GM19035 (cell line): ENCODE measurements at regions not wholly inside any gene's neighbourhood (a gene's known extent, or its start where the extent isn't known, plus 50 kb on each side); places are given as distances from the start of the nearest gene placed in this dataset.

ENCODE experiments used
- ATAC-seq: cut with Tn5 transposase; IDR thresholded peaks from one replicate; pipeline ENCODE4 v1.9.1; 2021; ENCODE audit not compliant: unreplicated experiment

DNA sequence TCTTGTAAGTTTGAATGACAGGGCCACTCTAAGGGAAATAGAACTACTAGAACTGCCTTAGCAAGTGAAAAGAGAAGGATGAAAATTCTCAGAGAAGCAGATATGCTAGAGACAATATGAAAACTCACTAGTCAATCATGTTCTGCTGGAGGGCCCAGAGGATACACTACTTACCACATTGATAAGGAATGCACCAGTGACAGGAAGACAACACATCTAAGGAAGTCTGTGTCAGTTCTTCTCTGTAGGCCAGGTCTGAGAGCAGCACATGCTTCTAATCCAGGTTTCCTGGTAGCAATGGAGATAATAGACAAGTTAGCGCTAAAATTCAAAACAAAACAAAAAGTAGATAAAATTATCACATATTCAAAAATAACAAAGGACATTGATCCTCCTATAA is 235.2 kb upstream of the AKR1E2 start:
- ATAC-seq = no peak

DNA sequence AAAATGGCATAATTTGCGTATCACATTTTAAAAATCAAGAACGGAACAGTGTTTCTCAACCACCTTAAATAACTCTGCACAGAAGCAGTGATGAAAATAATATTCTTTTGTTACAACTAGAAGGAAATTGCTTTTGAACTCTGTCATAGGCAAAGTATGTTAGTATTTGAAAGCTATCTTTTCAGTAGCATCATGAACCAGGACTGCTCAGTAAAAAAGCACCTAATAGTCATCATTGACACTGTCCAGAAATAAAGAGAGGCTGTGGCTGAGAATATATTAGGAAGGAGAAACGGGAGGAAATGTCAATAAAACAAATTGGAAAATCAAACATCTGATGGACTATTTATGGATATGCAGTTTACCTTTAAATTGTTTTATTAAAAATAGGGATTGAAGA is 237.2 kb upstream of the AKR1E2 start:
- no peak for ATAC-seq

DNA sequence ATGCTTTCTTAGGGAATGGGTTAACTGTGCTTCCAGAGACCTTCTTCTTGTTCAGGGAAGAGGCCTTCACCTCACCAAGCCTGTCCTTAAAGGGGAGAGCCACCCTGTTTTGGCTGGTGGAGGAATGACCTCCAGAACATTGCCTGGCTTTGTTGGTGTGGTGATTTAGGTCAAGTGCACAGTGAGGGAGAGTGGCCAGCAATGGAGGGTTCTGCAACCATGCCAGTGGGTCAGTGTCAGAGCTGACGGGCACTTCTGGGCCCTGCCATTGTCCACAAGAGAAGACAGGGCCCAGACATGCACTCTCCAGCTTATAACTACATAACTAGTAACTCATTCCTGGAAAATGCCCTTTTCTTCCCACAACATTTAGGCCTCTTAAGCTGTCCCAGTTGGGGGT is 238.5 kb upstream of the AKR1E2 start:
- ATAC-seq = no peak

DNA sequence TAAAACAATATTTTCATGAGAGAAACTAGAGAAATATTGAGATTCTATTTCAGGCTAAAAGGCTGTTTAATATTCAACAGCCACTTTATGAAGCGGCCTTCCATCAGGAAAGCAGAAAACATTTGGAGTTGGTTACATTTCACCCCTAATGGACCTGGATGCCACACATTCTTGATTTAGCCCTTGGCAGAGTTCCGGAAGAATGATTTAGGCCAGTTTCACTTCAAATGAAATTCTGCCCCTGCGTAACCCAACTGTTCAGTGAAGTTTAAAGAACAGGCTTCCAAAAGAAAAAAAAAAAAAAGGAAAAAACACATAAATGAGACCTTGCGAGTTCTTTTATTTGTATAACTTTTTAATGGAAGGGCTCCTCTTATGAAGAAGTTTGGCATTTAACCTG is 239.2 kb upstream of the AKR1E2 start:
- no peak for ATAC-seq

DNA sequence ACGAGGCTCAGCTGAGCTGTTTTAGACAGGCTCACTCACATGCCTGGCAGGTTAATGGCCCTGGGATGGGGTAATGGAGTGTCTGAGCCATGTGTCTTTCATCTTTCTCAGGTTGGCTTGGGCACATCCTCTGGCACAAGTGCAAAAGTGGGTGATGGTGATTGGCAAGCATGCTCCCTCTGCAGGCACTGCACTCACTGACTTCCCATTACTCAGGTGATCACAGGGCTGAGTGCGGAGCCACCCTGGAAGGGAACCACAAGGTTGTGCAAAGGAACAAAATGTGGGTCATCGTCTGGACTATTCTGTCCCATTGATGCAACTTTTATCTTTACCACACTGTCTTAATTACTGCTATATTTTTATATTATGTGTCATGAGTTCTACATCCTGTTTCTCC is 244.1 kb upstream of the AKR1E2 start:
- no peak for ATAC-seq

DNA sequence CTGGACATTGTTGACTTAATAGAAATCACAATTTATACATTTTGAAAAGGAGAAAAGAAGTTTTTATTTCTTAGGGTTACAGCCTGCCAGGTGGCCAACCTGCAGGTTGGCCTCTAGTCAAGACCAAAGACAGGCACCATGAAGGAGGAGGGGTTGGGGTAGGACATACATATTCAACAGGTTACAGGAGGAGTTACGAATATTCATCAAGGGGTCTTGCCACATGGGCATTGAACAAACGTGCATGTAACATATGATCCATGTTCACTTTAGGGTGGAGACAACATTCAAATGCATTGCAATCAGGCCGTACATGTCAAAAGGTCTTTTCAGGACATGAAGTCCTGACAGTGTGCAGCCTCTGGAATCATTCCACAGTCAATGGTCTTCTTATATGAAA is 246.2 kb upstream of the AKR1E2 start:
- no peak for ATAC-seq

DNA sequence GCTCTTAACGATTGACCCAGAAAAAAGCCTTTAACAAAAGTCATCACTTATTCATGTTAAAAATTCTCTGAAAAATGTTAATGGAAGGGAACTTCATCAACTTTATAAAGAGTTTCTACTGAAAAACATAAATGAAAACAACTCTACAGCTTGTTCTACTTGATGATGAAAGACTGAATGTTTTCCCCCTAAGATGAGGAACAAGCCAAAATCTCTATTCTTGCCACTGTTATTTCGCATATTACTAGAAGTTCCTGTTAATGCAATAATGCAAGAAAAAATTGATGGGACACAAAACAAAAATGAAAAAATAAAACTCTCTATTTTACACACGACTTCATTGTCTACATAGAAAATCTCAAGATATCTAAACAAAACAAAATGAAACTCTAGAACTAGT is 249.8 kb upstream of the AKR1E2 start:
- no peak for ATAC-seq

DNA sequence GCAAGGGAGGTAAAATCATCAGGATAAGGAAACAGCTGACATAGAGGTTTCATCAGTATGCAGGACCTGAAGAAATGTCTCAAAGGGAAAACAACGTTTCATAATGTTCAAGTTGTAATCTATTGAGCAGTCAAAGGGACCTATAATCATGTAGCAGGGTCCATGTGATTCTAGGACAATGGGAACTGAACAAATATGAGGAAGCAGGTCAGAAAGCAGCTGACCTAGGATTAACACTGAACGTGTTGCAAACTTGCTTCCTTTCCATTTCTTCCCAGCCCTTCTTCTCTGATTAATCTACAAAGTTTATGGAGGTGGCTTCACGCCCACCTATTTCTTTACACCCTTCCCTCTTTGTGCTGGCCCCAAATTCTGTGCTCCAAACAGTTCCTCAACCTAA is 256.9 kb upstream of the AKR1E2 start:
- no peak for ATAC-seq

DNA sequence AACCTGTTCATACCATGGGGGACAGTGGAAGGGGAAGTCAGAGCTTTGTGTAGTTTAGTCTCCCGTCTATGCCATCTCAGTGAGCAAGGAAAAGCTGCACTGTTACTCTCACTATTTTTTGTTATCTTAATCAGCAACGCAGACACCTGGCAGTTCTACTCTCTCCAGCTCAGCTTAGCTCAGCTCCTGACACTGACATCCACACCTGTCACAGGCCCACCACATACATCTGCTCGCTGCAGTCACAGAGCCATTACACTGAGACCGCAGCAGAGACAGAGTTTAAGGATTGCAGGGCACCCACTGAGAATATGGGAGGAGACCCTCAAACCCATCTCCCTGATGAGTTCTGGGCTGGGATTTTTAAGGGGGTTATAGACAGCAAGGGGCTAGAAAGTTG is 257.3 kb upstream of the AKR1E2 start:
- ATAC-seq = no peak

DNA sequence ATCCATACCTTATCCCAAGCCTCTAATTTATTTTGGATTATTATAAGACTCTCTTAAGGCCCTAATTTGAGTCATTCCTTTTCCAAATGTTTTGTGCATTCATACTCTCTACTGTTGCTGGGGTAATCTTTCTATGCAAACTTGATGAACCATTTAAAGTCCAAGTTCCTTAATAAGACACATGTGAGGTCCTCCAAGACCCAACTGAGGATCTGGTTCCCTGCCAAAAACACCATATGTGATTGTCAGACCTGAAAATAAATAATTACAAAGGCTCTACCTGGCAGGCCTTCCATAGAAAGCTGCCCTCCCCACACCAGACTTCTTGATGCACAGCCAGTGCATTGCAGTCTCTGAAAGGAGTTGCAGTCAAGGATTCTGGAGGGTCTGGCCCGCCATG is 257.9 kb upstream of the AKR1E2 start:
- no peak for ATAC-seq

DNA sequence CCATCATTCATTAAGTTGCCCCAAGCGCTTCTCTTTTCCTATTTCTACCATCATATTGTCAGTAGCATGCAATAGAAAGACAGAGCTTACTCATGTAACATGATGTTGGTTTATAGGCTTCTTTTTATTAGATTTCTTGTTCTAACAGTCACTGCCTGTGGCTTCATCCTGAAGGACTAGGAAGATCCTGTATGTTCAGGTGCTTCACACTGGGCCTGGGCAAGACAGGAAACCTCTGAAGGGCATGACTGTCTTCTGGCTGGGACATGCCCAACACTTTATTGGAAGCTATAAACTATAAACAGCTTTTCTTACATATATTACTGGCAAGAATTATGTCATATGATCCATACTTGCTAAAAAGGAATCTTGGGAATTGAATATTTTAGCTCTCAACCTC is 258.4 kb upstream of the AKR1E2 start:
- ATAC-seq = no peak

DNA sequence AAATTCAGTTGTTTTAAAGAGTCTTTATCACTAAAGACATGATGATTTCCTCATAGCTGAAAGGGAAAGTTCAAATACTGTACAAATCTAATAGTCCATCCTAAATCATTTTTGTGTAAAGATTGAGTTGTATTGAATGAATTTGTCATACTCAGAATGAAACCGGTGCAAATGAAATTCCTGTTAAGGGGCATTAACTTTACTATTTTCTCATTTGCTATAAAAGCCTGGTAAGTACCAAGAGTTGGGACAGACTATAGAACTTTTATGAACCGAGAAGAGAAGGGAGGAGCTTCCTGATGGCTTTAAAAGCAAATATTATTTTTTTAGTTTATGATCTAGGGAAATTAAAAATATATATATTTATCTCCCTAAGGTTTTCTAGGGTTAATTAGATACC is 260.0 kb upstream of the AKR1E2 start:
- no peak for ATAC-seq

DNA sequence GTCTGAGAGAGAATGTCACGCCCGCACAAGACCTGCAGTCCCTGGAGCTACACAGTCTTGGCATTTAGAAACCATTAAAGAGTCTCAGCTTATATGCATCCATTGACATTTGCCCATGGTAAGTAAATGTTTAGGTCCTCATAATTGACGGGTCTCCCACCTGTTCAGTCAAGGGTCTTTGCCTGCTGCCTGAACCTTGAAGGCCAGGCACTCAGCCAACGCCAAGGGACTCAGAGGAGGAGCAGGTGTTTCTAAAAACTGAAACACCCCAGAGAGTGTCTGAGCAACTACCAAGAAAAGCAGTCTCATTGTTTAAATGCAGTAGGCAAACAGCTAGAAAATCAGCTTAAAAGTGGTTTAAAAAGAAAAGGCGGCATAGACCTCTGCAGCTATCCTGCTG is 264.7 kb upstream of the AKR1E2 start:
- ATAC-seq = no peak

DNA sequence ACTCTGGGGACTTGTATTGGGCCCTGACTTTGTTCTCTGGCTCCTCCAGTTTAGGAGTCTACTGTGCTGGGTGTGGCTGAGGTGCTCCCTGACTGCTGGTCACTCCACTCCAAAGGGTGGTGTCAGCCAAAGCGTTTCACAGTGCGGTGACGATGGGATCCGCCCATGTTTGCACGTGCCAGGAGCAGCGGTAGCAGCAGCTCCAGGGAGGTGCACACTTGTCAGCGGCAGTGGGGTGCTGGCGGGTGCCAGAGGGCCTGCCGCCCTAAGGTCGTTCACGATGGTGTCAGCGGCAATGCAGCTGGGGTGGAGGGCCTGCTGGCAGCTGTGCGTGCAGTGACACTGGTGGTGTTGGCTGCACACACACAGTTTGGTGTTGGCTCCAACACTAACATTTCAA is 268.5 kb upstream of the AKR1E2 start:
- ATAC-seq = no peak

DNA sequence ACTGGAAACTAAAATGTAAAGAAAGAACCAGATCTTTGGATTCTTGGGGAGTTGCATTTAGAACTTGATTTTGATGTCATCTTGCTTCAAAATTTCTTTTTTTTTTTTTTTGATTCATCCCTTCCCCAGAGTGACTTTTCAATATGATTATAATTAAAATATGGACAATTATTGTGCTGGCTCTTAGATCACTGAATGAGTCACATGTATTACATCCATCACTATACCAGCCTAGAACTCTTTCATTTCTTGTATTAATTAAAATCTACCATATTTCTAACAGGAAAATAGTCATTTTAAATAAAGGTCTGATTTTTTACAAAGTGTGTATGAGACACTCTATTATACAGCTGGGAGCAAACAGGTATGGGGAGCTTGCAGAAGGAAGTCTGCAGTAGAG is 269.5 kb upstream of the AKR1E2 start:
- ATAC-seq = no peak

DNA sequence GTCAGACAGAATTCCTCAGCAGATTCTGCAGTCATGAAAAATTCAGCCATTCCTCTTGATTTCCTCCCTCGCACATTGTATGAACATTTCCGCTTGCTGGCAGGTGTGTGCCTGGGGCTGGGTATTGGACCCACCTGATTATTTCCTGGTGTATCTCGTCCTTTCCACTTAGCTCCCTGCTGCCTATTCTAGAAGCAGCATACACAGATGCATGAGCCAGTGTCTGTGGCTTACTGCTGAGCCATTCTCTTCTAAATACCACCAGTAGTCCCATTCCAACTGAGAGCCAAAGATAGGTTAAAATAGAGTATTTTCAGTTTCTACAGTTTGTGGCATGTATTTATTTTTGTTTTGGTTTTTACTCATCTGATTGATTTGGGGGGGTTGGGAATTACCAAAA is 270.1 kb upstream of the AKR1E2 start:
- ATAC-seq = no peak

DNA sequence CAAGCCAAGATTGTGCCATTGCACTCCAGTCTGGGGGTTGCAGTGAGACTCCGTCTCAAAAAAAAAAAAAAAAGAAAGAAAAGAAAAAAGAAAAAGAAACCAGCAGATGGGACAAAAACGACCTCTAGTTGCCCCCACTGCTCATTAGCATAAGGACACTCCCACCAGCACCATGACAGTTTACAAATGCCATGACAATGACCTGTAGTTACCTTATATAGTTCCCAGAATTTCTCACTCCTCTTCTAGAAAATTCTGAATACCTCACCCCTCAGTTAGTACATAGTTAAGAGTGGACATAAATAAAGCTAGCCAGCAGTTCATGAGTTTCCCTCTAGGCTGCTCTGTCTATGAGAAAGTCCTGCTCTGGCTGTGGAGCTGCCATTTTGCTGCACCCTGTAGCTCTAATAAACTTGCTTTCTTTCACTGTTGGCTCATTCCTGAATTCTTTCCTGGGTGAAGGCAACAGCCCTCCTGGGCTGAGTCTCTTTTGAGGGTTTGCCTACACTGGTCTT is 276.8 kb upstream of the AKR1E2 start:
- ATAC-seq = no peak

DNA sequence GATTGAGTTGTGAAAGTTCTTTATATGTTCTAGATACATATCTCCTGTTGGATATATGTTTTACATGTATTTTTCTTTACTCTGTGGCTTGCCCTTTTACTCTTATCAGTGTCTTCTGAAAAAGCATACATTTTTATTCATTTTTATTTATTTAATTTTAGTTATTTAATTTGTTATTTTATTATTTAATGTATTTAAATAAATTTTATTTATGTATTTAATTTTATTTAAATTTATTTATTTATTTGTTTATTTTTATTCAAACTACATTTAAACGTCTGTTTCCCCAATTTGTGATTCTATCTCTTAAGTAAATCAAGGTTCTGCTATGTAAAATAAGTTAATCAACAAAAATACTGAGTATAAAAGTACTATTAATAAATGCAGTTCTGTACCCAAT is 279.1 kb upstream of the AKR1E2 start:
- no peak for ATAC-seq

DNA sequence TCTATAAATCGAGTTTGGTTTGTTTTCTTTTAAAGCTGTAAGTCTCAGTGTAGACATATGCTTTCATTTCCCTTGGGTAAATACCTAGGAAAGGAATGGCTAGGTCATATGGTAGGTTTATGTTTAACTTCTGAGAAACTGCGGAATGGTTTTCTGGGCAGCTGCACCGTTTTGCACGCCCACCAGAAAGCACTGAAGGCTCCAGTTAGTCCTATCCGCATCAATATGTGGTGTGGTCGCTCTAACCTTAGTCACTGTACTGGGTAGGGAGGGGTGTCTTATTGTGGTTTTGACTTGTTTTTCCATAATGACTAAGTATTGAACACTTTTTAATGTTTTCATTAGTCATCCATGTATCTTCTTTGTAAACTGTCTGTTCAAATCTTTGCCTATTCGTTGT is 279.5 kb upstream of the AKR1E2 start:
- no peak for ATAC-seq

DNA sequence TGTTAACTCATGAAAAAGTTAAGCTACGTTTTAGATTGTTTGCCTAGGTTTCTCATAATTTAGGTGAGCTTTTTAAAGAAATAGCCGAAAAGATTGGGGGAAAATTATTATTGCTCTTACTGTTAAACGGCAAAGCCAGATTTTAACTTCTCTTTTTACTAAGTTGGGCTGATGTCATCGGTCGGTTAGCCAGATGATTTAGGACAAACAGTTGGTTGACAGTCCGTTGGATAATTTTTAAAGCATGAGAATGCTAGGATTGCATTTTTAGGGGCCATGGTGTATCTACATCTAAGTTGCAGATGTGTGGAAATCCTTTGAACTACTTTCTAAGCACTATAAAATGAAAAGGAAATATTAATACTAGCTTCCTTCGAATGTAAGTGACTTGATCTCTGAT is 280.9 kb upstream of the AKR1E2 start:
- ATAC-seq = no peak

DNA sequence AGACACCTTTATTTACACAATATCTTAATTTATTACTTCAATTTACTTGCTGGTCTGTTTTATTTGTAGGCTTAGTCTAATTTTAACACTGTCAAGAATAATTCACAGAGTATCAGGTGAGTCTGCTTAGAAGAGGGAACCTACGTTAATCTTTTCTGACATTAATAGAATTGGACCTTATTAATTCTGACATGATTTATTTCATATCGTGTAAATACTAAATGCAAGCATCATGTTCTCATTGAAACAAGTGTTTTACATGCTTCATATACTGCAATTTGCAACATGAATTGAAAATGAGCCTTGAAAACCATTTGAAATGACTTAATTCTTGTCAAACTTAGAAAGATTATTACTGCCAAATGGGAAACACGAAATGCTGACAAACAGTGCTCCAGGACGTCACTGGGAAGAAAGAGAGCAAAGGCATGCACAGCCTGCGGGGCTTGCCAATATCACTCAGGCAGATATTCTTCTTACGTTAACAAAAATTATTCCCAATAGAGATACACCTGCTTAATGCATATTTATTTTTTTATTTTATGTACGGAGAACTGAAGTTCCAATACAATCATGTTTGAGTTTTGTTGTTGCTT is 282.0 kb upstream of the AKR1E2 start:
- ATAC-seq = no peak

DNA sequence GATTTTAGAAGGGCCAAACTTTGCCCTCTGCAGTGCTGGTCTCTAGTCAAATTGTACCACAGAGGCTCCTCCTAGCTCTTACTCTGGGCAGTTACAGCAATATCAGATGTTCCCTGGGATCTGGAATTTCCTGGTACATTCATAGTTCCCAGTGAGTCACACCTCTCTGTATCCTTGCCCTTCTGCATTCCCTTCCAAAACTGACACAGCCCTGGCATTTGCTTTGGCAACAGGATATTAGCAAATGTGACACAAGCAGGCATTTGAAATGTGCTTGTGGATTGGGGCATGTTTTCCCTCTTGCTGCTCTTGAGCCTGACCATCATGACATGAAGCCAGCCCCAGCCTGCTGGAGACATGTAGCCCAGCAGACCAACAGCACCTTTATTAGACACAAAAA is 284.7 kb upstream of the AKR1E2 start:
- no peak for ATAC-seq

DNA sequence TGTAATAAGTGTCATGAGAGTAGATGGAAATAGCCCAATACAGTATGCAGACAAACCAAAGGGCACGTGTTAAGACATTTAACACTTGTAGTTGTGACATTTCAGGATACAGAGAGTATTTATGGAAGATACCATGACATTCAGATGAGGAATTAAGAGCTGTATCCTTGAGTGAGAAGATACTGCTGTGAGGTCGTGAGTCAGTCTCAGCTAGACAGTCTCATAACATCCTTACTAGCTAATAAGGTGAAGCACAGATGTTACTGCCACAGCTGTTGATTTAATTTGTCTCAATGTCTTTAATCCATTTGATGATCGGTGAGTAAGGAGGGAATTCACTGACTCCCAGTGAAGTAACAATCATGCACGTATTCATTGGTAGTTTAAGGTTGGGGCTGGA is 288.0 kb upstream of the AKR1E2 start:
- ATAC-seq = no peak

DNA sequence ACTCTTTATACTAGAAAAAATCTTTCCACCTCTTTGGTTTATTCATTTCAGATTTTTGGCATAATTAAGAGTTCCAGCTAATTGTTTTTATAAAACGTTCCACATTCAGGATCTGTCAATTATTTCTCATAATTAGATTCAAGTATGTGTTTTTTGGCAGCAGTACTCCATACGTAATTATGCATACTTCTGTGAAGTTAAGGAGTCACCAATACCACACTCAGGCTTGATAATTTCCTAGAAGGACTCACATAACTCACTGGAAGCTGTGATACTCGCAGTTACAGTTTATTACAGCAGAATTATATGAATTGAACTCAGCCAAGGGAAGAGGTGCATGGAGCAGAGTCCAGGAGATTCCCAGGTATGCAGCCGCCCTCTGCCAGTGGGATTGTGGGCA is 290.5 kb upstream of the AKR1E2 start:
- no peak for ATAC-seq
